HCT116 (cell line): ENCODE measurements at regions not wholly inside any gene's neighbourhood (a gene's known extent, or its start where the extent isn't known, plus 50 kb on each side); places are given as distances from the start of the nearest gene placed in this dataset.
A peak's percentile ranks its signal among the peaks of the same experiment; 100 is the strongest.

Source experiments
- ATAC-seq: fragments of 200-7000 bp; cut with Tn5 transposase; 2 replicates; pipeline ENCODE4 v1.9.1; 2020; ENCODE audit warnings: mild to moderate bottlenecking, moderate library complexity
- BruUV-seq: library from RNA; stranded (reverse); fragments of 400-500 nt; replicated peaks from 2 replicates; lab custom pipeline; 2021; lab: Mats Ljungman, UMichigan
- CTCF ChIA-PET: fragments of 300-600 bp; sonication (Branson Sonifier 250); formaldehyde crosslinking; loops from one replicate; lab custom pipeline; 2021; ENCODE audit warnings: antibody characterized with exemption; lab: Charles Lee
- POLR2A ChIA-PET: fragments of 300-600, 350-600 bp; sonication (Branson Sonifier 250); formaldehyde crosslinking; loops from one replicate; lab custom pipeline; 2021; ENCODE audit warnings: antibody characterized with exemption; lab: Charles Lee
- RAD21 ChIA-PET, 2 experiments: fragments of 300-600 bp; sonication (Branson Sonifier 250); formaldehyde crosslinking; loops; one replicate each; lab custom pipeline; 2023; ENCODE audit warnings: low total read pairs in 2 of 2; ENCODE audit not compliant: uncharacterized antibody in 2 of 2, unreplicated experiment in 2 of 2, low non-redundant PET in 1 of 2; lab: Charles Lee
- DNase-seq: peaks from one replicate; pipeline ENCODE4 v3.0.0-alpha.2; 2010; ENCODE audit warnings: low read depth, low spot score
- H2AFZ ChIP-seq: fragments of 200-600 bp; shearing (Covaris generic), sonication (generic); 2 replicates; pipeline ENCODE4 v1.6.1; 2017; ENCODE audit warnings: low read depth, mixed run types, mixed read lengths, antibody characterized with exemption, low read length; ENCODE audit not compliant: poor library complexity, severe bottlenecking
- H3K27ac ChIP-seq: 2 replicates; pipeline ENCODE4 v1.5.1; 2012; ENCODE audit warnings: low read depth, low read length
- H3K27me3 ChIP-seq: fragments of 200-600 bp; sonication (generic); 2 replicates; pipeline ENCODE4 v1.6.1; 2016; ENCODE audit warnings: mixed run types, low read length, mixed read lengths; ENCODE audit not compliant: insufficient read depth
- H3K36me3 ChIP-seq, 2 experiments: fragments of 200-500 bp in 1 of 2; fragments of 200-600 bp in 1 of 2; sonication (Bioruptor generic) in 1 of 2; sonication (generic) in 1 of 2; 2 replicates each; pipeline versions ENCODE4 v1.5.1 to v1.6.1; 2014 to 2016; ENCODE audit warnings: low read length in 2 of 2, inconsistent platforms in 1 of 2, mixed read lengths in 1 of 2, mixed run types in 1 of 2; ENCODE audit not compliant: insufficient read depth in 2 of 2, control insufficient read depth in 1 of 2
- H3K4me1 ChIP-seq, 2 experiments: fragments of 200-600 bp in 1 of 2; sonication (generic) in 1 of 2; 2 replicates each; pipeline versions ENCODE4 v1.5.1 to v1.6.1; 2012 to 2017; ENCODE audit warnings: low read length in 2 of 2, inconsistent platforms in 1 of 2, mild to moderate bottlenecking in 1 of 2, mixed read lengths in 1 of 2, mixed run types in 1 of 2, moderate library complexity in 1 of 2; ENCODE audit not compliant: insufficient read depth in 2 of 2, control insufficient read depth in 1 of 2
- H3K4me2 ChIP-seq: fragments of 200-600 bp; sonication (generic); 2 replicates; pipeline ENCODE4 v1.6.1; 2017; ENCODE audit warnings: mixed run types, low read length, mixed read lengths
- H3K4me3 ChIP-seq, 2 experiments: fragments of 200-600 bp in 1 of 2; sonication (generic) in 1 of 2; replicated peaks in 1 of 2; 2 replicates each; pipeline ENCODE4 v1.5.1; 2011 to 2016; ENCODE audit warnings: low read length in 2 of 2, control low read depth in 1 of 2, low read depth in 1 of 2, mild to moderate bottlenecking in 1 of 2, mixed read lengths in 1 of 2, mixed run types in 1 of 2
- H3K79me2 ChIP-seq: fragments of 200-600 bp; sonication (generic); 2 replicates; pipeline ENCODE4 v1.6.1; 2017; ENCODE audit warnings: mild to moderate bottlenecking, mixed run types, low read length, moderate library complexity, mixed read lengths; ENCODE audit not compliant: insufficient read depth
- H3K9ac ChIP-seq: fragments of 200-600 bp; sonication (generic); 2 replicates; pipeline ENCODE4 v1.6.1; 2016; ENCODE audit warnings: low read length, mixed read lengths
- H3K9me2 ChIP-seq: fragments of 200-600 bp; sonication (generic), shearing (Covaris generic); 2 replicates; pipeline ENCODE4 v1.6.1; 2017; ENCODE audit warnings: mixed run types, mild to moderate bottlenecking, moderate library complexity; ENCODE audit not compliant: insufficient read depth
- H3K9me3 ChIP-seq, 2 experiments: fragments of 200-500 bp in 1 of 2; fragments of 200-600 bp in 1 of 2; sonication (Bioruptor generic) in 1 of 2; sonication (generic) in 1 of 2; 2 replicates each; pipeline ENCODE4 v1.6.1; 2014 to 2017; ENCODE audit warnings: low read length in 2 of 2, mixed read lengths in 2 of 2, inconsistent platforms in 1 of 2, low read depth in 1 of 2, mild to moderate bottlenecking in 1 of 2, mixed run types in 1 of 2, moderate library complexity in 1 of 2; ENCODE audit not compliant: control insufficient read depth in 1 of 2, insufficient read depth in 1 of 2
- H4K20me1 ChIP-seq: fragments of 200-600 bp; sonication (generic), shearing (Covaris generic); 2 replicates; pipeline ENCODE4 v1.6.1; 2017; ENCODE audit warnings: mixed run types, mild to moderate bottlenecking, moderate library complexity; ENCODE audit not compliant: insufficient read depth
- CBX3 ChIP-seq: IDR thresholded peaks from 2 replicates; pipeline ENCODE4 v1.6.1; 2012; ENCODE audit warnings: low read depth
- CEBPB ChIP-seq: IDR thresholded peaks from 2 replicates; pipeline ENCODE4 v1.6.1; 2012; ENCODE audit warnings: low read depth
- ELF1 ChIP-seq: IDR thresholded peaks from 2 replicates; pipeline ENCODE4 v1.6.1; 2012; ENCODE audit warnings: low read depth, borderline replicate concordance
- FOSL1 ChIP-seq: IDR thresholded peaks from 2 replicates; pipeline ENCODE4 v1.6.1; 2012; ENCODE audit warnings: low read depth
- POLR2AphosphoS5 ChIP-seq: IDR thresholded peaks from 2 replicates; pipeline ENCODE4 v1.6.1; 2011; ENCODE audit warnings: mild to moderate bottlenecking, low read depth, low read length, moderate library complexity
- RAD21 ChIP-seq: IDR thresholded peaks from 2 replicates; pipeline ENCODE4 v1.6.1; 2012; ENCODE audit warnings: low read depth, mild to moderate bottlenecking
- TCF7L2 ChIP-seq: IDR thresholded peaks from 2 replicates; pipeline ENCODE4 v1.7.0; 2011; ENCODE audit warnings: borderline replicate concordance, inconsistent platforms; ENCODE audit not compliant: insufficient read depth, insufficient read length; ENCODE audit errors: extremely low read depth
- ZFX ChIP-seq: fragments of 450-650 bp; IDR thresholded peaks from 2 replicates; pipeline ENCODE4 v1.6.1; 2017
- ZNF274 ChIP-seq: fragments of 200-500 bp; sonication (Bioruptor generic); IDR thresholded peaks from 2 replicates; pipeline ENCODE4 v1.6.1; 2014; ENCODE audit warnings: mild to moderate bottlenecking, low read depth, low read length, inconsistent platforms
- intact Hi-C: fragments of 100-400 bp; cut with micrococcal nuclease; formaldehyde crosslinking; loops from 2 replicates; pipeline ENCODE4 v1.10.0; 2022
- TF ChIP-seq, protein P1 (sequence below), 3 experiments: fragments of 200-600 bp in 1 of 3; sonication (generic) in 1 of 3; IDR thresholded peaks in 2 of 3; conservative IDR thresholded peaks in 1 of 3; 2 replicates each; pipeline ENCODE4 v1.5.1; 2012 to 2017; ENCODE audit warnings: low read depth in 2 of 3, low read length in 2 of 3, antibody characterized with exemption in 1 of 3, borderline replicate concordance in 1 of 3, control low read depth in 1 of 3, mild to moderate bottlenecking in 1 of 3, mixed read lengths in 1 of 3, mixed run types in 1 of 3, moderate library complexity in 1 of 3; ENCODE audit not compliant: insufficient read depth in 1 of 3
- TF ChIP-seq, protein P2 (sequence below): IDR thresholded peaks from 2 replicates; pipeline ENCODE4 v1.6.1; 2011; ENCODE audit warnings: mild to moderate bottlenecking, low read length, moderate library complexity; ENCODE audit not compliant: insufficient replicate concordance; ENCODE audit errors: extremely low read depth

DNA sequence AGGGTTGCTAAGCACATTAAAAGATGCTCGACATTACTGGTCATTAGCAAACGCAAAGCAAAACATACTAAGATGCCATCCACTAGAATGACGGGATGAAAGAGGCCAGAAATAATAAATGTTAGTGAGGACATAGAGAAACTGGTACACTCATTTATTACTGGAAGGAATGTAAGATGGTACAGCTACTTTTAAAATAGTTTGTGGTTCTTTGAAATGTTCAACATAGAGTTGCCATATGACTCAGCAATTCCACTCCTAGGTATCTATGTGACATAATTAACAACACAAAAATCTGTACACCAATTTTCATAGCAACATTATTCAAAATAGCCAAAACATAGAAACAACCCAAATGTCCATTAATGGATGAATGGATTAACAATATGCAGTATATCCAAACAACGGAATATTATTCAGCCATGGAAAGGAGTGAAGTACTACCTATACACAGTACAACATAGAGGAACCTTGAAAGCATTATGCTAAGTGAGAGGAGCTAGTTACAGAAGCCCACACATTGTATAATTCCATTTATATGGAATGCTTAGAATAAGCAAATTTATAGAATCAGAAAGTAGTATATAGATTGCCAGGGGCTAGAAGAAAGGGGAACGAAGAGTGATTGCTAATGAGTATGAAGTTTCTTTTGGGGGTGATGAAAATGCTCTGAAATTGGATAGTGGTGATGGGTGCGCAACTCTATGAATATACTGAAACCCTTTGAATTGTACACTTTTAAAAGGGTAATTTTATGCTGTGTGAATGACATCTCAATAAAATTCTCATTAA, 61.9 kb upstream of the IL1R1 start:
- peak; percentile 41 for DNase-seq
- Histone ChIP-seq H3K79me2 (no peaks in the 10 kb centered on the region), H4K20me1 (no peaks in the 10 kb centered on the region), H3K36me3 (no peaks in the 10 kb centered on the region), H3K4me2 (no peak overlapping the region), H3K27me3 (no peaks in the 10 kb centered on the region), H3K9me2 (no peaks in the 10 kb centered on the region), H3K4me3 (no peak overlapping the region), H2AFZ (no peak overlapping the region), H3K9ac (no peak overlapping the region), H3K27ac (no peak overlapping the region), H3K4me1 (peaks cover 4 to 11% of the 10 kb centered on the region in 2 experiments; a peak in 3 of 4 replicates), H3K9me3 (no peaks in the 10 kb centered on the region)
- ChIA-PET RAD21 (no interaction called here), POLR2A (no interaction called here), CTCF (no interaction called here)
- intact Hi-C loops: no loop called here
- no peak for ATAC-seq
- no TSS peak for BruUV-seq
- TF ChIP-seq ELF1 (no peak), FOSL1 (no peak), CEBPB (no peak), CBX3 (no peak), ZFX (no peak), POLR2AphosphoS5 (no peak)

DNA sequence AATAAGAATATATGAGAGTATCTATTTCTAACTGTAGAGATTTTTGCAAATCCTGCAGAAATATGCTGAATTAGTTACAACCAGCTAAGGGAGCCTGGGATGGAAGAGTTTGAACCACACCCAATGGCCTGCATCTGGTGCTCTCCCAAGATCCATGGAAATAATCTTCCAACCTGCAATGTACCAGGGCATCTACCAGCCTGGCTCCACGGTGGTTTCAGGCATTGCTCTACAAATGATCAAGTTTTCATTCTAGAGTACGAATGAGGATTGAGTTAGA, 61.4 kb upstream of the IL1R1 start:
- H3K79me2 ChIP-seq: no peaks in the 10 kb centered on the region
- RAD21 ChIA-PET: no interaction called here
- POLR2A ChIA-PET: no interaction called here
- H3K36me3 ChIP-seq: no peaks in the 10 kb centered on the region
- intact Hi-C loops: no loop called here
- DNase-seq (no peak), ATAC-seq (no peak)
- no peaks in the 10 kb centered on the region for H4K20me1 ChIP-seq
- H3K4me3 ChIP-seq: no peak overlapping the region
- CTCF ChIA-PET: no interaction called here
- H2AFZ ChIP-seq: no peak overlapping the region
- H3K9me2 ChIP-seq: no peaks in the 10 kb centered on the region
- H3K27me3 ChIP-seq: no peaks in the 10 kb centered on the region
- H3K4me1 ChIP-seq: peaks cover 4 to 11% of the 10 kb centered on the region in 2 experiments; a peak in 3 of 4 replicates
- BruUV-seq: no TSS peak
- no peaks in the 10 kb centered on the region for H3K9me3 ChIP-seq
- H3K9ac ChIP-seq: no peak overlapping the region
- no peak overlapping the region for H3K4me2 ChIP-seq
- no peak overlapping the region for H3K27ac ChIP-seq
- TF ChIP-seq, protein P1, sequence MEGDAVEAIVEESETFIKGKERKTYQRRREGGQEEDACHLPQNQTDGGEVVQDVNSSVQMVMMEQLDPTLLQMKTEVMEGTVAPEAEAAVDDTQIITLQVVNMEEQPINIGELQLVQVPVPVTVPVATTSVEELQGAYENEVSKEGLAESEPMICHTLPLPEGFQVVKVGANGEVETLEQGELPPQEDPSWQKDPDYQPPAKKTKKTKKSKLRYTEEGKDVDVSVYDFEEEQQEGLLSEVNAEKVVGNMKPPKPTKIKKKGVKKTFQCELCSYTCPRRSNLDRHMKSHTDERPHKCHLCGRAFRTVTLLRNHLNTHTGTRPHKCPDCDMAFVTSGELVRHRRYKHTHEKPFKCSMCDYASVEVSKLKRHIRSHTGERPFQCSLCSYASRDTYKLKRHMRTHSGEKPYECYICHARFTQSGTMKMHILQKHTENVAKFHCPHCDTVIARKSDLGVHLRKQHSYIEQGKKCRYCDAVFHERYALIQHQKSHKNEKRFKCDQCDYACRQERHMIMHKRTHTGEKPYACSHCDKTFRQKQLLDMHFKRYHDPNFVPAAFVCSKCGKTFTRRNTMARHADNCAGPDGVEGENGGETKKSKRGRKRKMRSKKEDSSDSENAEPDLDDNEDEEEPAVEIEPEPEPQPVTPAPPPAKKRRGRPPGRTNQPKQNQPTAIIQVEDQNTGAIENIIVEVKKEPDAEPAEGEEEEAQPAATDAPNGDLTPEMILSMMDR (IDR thresholded peaks at IDR 0.05 in 2 of 3, conservative IDR thresholded peaks at IDR 0.05 in 1 of 3; ENCODE audit: borderline replicate concordance in 1 of 3, insufficient read depth in 1 of 3, low read depth in 2 of 3, low read length in 2 of 3): no peak
- TF ChIP-seq TCF7L2 (no peak), ZNF274 (no peak), CBX3 (no peak), RAD21 (no peak), ZFX (no peak), ELF1 (no peak)
- TF ChIP-seq, protein P2, sequence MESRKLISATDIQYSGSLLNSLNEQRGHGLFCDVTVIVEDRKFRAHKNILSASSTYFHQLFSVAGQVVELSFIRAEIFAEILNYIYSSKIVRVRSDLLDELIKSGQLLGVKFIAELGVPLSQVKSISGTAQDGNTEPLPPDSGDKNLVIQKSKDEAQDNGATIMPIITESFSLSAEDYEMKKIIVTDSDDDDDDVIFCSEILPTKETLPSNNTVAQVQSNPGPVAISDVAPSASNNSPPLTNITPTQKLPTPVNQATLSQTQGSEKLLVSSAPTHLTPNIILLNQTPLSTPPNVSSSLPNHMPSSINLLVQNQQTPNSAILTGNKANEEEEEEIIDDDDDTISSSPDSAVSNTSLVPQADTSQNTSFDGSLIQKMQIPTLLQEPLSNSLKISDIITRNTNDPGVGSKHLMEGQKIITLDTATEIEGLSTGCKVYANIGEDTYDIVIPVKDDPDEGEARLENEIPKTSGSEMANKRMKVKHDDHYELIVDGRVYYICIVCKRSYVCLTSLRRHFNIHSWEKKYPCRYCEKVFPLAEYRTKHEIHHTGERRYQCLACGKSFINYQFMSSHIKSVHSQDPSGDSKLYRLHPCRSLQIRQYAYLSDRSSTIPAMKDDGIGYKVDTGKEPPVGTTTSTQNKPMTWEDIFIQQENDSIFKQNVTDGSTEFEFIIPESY: no peak
- TF ChIP-seq, all 23 proteins: peak for 0
